ENCODE measurements at regions not wholly inside any gene's neighbourhood (a gene's known extent, or its start where the extent isn't known, plus 50 kb on each side); places are given as distances from the start of the nearest gene placed in this dataset.

DNA sequence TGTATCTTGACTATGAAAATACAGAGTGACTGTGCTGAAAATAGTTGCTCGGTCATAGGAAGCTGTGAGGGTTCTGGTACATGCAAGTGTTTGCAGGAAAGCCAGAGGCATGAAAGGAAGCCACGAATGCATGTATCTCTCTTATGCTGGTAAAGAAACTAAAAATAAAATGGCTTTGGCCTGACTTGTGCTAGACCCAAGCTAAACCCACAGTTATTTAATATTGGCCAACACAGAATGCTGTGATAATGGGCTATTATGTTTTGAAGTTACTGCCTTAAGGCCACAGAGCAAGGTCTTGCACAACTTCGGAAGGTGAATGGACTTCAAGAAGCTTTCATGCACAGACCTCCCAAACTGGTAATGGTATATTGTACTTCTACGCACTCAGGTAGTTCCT, 518.2 kb upstream of the HTR2A start:
- ATAC-seq (no peak), DNase-seq (no peak)
- intact Hi-C loops (cut with micrococcal nuclease), result no loop called here

DNA sequence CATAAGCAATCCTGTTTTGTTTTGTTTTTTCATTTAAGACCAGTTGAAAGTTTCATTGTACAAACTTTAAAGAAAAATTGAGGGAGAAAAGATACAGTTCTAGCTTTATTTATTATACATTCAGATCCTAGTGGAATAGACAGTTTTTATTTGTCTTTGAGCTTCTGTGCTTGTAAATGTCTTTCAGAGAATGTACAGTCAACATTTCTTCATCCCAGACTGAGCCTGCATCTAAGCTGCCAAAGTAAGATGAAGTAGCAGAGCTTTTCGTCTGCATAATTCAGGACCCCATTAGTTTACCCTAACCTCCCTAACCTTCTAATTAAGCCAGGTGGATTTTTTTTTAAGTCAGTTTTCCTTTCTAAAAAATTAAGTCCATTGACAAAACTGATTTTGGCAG, 516.7 kb upstream of the HTR2A start:
- ATAC-seq, result no peak
- DNase-seq, result no peak
- intact Hi-C loops (cut with micrococcal nuclease), result no loop called here

DNA sequence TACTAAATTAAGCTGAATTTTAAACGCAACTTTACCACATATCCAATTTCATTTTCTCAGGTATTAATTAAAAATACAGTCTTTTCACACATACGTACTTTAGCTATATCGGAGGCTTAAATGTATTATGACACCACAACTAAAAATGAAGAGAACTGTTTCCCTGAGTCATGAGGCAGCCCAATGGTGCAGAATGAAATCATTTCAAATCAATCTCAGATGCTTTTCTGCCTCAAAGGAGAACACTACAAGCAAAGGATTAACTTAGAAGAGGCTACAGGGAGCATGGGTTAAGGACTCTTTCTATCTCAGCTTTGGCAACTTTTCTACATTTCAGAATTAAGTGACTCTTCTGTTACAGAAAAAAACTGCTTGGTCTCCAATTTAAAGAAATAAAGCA, 516.3 kb upstream of the HTR2A start:
- no peak for DNase-seq
- ATAC-seq, result no peak
- intact Hi-C loops (cut with micrococcal nuclease), result no loop called here

DNA sequence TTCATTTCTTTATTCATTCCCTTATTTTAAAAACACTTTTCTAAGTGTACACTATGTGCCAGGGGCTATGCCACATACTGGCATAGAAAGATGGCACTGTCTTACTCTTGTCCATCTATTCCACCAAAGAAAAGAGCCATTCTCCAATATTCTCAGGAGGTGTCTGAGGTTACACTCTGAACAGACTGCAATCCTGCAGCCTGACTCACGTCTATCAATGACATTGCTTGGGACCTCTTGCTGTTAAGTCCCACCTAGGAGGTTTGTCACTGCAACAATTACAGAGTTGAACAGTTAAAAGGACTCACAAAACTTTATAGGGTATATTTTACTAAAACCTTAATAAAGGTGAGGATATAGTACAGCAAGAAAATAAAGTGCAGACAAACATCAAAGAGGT, 512.9 kb upstream of the HTR2A start:
- DNase-seq, result no peak
- no peak for ATAC-seq
- intact Hi-C loops (cut with micrococcal nuclease), result no loop called here

DNA sequence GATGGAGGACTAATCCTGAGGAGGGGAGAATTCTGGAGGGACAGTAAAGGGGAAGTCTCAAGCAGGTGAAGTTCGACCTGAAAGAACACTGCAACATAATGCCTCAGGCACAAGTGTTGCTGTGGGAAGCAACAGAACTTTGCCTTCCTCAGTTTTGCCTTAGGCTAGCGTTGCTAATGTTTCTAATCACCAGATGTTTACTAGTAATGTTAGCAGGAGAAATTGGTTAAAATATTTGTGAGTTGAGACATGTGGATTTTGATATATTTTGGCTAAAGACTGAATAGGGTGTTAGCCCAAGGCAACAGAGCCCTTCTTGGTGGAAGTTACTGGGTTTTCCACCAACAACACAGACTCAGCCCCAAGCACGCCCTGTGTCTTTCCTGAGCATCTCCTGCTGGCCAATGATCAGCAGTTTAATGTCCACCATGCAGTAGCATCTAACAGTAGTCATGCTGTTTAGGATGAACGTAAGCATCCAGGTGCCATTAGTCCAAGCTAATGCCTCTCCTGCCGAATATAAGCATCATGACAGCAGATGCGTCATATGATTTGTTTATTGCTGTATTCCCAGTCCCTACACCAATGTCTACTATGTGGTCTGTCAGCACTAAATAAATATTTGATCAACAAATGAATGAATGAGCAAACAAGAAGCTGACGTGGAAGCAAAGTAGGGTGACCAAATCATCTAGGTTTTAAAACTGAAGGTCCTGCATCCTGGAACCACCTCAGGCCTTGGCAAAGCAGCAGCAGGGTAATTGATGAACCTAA, 511.9 kb upstream of the HTR2A start:
- DNase-seq (no peak), ATAC-seq (no peak)
- intact Hi-C loops (cut with micrococcal nuclease), result no loop called here

DNA sequence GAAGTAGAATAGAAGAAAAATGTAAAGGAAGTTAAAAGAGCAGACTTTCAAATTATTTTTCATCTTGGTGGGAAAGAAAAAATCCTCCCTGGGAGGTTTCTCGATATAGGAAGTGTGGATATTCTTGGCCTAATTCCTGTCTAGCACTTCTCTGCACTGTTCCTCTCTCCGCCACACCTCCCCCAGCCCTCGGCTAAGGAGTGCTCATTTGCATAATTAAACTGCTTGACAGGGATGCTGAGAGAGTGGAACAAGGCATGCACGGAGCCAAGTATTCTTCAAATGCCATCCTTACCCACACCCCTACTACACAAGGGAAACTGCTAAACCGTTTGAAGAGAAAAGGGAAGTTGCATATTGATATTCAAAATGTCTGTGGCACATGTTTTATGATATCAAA, 511.0 kb upstream of the HTR2A start:
- intact Hi-C loops (cut with micrococcal nuclease), result no loop called here

DNA sequence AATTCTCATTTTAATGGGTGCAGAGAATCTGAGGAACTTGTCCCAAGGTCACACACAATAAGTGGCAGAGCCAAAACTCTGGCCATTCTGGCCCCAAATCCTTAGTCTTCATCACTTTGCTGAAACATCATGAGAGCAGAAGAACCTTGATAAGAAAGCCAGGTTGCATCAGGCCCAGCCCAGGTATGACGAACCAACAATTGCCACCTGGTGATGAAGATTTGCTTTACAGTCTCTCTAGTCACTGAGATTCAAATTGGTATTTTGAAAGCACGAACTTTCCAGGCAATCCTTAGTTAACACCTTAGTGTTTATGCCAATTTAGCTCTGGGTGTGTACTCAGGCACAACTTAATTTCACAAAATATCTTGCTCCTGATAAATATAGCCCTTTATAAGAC, 502.7 kb upstream of the HTR2A start:
- ATAC-seq (no peak), DNase-seq (no peak)

More for the DNA sequence above, 511.0 kb upstream of the HTR2A start:
- ATAC-seq (no peak), DNase-seq (no peak)

DNA sequence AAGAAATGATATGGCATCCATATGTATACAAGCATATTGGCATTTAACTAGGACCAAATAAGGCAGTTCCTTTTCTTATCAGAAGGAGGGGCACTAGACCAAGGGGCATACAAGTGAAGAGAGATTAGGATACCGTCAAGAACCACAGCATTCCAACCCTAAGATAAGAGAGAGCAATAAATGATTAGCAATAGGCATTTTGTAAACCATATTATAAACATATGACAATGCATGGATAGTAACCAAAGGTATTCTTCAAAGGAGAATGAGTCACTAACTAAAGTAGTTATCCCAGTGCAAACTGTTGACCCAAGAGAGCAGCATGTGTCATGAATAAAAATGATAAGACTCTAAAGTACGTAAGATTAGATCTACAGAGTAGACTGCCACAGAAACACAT, 500.9 kb upstream of the HTR2A start:
- DNase-seq (no peak), ATAC-seq (no peak)
- intact Hi-C loops (cut with micrococcal nuclease), result no loop called here

More for the DNA sequence above, 502.7 kb upstream of the HTR2A start:
- intact Hi-C loops (cut with micrococcal nuclease), result no loop called here

DNA sequence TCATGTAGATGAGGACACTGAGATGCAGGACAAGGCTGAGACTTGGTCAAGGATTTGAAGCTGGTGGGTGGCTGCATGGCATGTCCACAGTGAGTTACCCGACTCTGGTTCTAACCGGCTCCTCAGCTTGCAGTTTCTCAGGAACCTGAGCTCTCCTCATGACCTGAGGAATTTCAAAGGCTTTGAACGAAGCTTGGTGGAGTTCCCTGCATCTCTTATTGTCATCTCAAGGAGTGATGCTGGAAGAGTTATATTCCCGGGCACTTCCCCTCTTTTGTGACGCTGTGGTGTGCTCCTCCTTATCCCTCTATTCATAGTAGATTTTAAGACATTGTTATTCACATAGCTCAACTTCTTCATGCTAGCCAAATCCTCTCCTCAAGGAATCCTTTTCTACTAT, 500.1 kb upstream of the HTR2A start:
- intact Hi-C loops (cut with micrococcal nuclease), result no loop called here
- DNase-seq (no peak), ATAC-seq (no peak)

DNA sequence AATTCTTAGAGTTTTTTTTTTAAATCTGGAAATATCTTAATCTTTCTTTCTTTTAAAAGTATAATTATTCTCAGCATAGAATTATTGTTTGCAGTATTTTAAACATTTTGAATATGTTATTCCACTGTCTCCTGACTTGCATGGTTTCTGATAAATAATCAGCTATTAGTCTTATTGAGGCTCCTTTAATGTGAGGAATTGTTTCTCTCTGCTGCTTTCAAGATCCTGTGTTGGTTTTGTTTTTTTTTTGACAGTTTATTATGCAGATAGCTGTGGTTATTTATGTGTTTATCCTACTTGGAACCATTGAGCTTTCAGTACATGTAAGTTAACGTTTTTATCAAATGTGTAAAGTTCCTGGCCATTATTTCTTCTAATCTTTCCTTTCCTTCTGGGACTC, 477.9 kb upstream of the HTR2A start:
- intact Hi-C loops (cut with micrococcal nuclease), result no loop called here
- DNase-seq (no peak), ATAC-seq (no peak)

DNA sequence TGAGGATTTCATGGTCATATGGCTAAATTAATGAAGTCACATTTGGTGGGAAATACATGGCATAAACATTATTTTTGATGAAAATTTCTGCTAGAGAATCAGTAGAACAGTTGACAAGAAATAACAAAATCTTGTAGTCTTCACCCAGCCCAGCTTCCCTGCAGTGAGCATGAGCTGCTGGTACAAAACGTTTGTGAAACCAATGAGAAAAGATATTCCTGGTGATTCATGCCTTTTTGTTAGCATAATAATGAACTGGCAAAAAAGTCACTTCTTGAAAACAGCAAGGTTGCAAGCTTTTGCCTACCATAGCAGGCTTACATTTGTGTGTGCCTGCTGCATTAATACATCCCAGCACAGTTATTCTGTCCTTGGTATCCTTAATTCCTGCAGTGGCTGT, 475.9 kb upstream of the HTR2A start:
- intact Hi-C loops (cut with micrococcal nuclease), result no loop called here
- no peak for ATAC-seq
- DNase-seq, result no peak

DNA sequence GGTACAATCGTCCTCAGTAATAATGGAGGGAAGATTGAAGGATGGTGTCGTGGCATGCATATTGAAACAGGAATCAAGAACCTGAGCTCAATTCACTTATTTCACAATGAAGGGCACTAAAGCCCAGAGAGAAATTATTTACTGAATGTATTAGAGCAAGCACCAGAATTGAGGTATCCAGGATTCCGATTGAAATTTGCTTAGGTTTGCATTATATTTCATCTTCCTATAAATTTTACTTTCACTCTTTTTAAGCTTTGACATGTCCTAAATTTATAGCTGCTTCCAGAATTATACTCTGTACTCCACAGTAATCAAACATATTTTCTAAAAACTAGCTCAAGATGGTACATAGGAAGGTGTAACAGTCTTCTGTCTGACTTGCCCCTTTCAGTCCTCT, 454.9 kb upstream of the HTR2A start:
- no peak for DNase-seq
- ATAC-seq, result no peak
- intact Hi-C loops (cut with micrococcal nuclease), result no loop called here

DNA sequence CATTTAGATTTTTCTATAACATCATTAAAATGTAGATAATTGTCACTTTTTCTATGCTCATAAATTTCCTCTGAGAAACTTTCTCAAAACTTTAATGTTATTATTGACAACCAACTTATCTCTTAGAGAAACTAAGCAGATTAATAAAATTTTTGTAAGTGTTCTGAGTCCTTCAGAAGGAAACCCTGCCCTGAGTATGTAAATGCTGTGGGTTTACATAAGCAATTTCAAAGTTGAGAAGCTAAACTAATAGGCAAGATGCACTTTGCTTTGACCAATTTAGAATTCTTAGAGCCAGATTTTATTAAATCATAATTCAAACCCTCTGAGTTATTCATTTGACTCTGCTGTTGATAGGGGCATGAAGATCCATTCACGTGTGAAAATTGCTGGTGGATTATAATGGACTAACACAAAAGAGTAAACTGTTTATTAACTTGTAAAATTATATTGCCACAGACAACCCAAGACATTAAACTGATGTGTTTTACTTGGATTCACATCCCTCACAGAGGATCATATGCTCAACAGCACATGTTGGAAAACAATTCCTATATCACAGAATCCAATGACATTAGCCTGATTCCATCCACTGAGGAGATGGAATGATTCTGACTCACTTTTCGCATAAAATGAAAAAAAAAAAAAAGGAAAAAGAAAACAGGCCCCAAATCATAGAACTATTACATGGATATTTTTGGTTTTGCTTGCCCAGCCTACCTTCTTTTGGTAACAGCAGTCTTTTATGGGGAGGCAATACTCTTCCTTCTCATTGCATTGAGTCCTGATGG, 453.7 kb upstream of the HTR2A start:
- DNase-seq (no peak), ATAC-seq (no peak)
- intact Hi-C loops (cut with micrococcal nuclease), result no loop called here

DNA sequence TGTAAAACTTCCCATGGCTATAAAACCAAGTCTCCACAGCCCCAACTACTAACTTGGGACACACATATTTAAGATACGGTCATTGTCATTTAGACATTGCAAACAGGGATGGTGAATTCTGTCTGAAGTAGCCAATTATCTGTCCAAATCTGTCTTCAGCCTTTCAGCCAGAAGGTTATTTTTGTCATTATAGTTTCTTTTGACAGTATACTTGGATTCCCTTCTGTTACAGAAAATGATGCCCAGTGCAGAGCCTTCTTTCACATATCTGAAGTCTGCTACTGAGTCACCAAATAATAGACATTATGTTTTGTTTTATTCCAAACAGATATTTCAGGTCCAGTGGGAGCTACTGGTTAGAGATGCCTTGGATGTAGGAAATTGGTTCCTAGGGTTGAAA, 452.4 kb upstream of the HTR2A start:
- no peak for ATAC-seq
- intact Hi-C loops (cut with micrococcal nuclease), result no loop called here
- no peak for DNase-seq

DNA sequence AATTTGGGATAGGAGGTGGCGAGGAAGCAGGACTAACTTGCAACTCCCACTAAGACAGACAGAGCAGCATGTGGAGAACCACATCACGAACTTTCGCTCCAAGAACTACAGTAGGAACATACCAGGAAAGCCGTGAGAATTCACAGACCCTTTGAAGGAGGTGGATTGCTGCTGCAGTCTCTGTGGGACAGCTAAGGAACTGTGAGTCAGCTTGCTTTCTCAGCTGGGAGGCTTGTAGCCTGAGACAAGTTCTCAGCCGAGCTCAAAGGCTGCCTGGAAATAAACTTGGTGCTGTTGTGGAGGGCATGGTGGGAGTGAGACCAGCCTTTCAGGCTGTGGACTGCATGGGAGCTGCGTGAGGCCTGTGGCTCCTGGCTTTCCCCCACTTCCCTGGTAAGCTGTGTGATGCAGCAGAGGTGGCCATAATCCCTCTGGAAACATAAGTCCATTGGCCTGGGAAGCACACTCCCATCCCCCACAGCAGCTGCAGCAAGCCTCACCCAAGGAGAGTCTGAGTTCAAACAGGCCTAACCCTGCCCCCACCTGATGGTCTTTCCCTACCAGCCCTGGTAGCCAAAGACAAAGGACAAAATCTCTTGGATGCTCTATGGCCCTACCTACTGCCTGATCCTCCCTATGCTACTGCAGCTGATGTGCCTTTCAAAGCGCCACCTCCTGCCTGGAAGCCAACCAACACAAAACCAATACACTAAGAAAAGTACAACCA, 441.1 kb upstream of the HTR2A start:
- ATAC-seq, result no peak
- intact Hi-C loops (cut with micrococcal nuclease), result no loop called here
- DNase-seq, result no peak

DNA sequence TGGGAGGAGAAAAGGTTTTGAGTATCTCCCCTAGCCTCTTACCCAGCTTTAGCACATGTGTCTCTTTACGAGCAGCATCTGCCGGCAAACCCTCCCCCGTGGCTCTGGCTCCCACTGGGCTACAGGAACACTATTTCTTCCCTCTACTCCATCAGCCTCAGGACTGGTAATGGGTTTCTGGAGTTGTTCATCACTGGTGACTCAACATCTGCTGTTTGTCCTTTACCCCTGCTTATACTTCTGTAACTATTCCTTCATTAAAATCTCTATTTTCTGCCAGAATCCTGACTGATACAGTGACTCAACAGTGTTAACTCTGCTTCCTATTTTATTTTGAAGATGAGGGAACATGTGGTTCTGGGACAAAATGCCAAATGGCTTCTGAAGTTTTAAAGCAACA, 437.3 kb upstream of the HTR2A start:
- ATAC-seq (peak; percentile 69), DNase-seq (no peak)
- intact Hi-C loops (cut with micrococcal nuclease), result no loop called here

DNA sequence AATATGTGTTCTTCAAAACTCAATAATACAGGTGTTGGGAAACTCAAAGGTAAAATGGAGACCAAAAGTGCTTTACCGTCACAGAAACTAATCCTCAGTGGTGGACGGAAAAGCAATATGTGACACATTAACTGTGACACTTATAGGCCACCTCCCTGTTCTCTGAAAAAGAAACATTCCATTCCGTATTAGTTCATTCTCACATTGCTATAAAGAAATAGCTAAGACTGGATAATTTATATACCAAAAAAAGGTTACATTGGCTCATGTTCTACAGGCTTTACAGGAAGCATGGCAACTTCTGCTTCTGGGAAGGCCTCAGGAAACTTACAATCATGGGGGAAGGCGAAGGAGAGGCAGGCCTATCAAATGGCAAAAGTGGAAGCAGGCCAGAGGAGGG, 435.3 kb upstream of the HTR2A start:
- no peak for ATAC-seq
- intact Hi-C loops (cut with micrococcal nuclease), result no loop called here
- DNase-seq, result no peak

DNA sequence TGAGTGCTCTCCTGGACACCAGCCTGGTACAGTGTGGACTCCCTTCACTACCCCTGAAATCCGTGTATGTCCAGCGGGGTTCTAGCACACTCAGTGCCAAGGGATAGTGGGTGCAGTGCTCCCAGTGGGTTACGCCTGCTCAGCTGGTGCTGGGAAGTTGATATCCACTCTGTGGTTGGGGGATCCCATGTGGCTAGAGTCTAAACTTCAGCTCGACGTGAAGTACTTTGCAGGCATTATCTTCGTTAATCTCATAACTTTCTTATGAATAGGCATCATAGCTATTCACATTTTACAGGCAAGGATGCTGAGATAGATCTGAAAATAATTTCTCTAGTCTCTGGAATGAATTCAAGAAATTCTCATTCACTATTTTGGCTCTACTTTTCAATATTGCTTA, 433.2 kb upstream of the HTR2A start:
- ATAC-seq (no peak), DNase-seq (no peak)
- intact Hi-C loops (cut with micrococcal nuclease), result no loop called here

DNA sequence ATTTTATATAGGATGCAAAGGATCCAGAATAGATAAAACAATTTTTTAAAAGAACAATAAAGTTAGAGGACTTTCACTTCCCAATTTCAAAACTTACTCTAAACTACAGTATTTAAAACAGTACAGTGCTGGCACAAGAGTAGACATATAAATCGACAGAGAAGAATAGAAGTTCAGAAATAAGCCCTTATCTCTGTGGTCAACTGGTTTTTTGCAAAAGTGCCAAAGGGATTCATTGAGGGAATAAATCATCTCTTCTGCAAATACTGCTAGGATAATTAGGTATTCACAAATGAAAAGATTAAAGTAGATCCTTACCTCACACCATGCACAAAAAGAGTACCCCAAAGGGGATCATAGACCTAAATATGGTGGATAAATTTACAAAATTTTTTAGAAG, 431.0 kb upstream of the HTR2A start:
- DNase-seq (no peak), ATAC-seq (no peak)
- intact Hi-C loops (cut with micrococcal nuclease), result no loop called here

DNA sequence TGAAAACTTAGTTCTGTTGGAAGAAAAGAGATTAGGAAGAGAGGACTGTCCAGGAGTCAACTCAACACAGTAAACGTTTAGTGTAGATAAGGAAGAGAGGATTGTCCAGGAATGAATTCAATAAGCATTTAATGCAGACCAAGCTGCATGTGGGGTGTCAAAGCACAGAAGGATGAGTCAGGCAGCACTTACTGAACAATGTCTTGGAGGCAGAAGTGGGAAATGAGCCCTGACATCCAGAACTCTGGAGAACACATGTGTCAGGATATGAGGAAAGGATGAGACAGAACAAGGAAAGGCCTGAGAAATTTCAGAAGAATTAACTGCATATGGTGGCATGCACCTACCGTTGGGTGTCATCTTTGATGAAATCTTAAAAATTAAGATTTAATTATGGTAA, 429.2 kb upstream of the HTR2A start:
- ATAC-seq (no peak), DNase-seq (no peak)
- intact Hi-C loops (cut with micrococcal nuclease), result no loop called here

All from left ventricle myocardium superior (tissue), 1 donor.